HuH-7.5 (cell line): ENCODE measurements at regions not wholly inside any gene's neighbourhood (a gene's known extent, or its start where the extent isn't known, plus 50 kb on each side); places are given as distances from the start of the nearest gene placed in this dataset.
"Not testable (repeated sequence)": the region's sequence is repeated elsewhere in the genome, so short reads cannot be mapped to it uniquely, and the experiment has no call there.

Experiments used
- DNase-seq: peaks from one replicate; pipeline ENCODE4 v3.0.0; 2011; ENCODE audit warnings: low spot score

DNA sequence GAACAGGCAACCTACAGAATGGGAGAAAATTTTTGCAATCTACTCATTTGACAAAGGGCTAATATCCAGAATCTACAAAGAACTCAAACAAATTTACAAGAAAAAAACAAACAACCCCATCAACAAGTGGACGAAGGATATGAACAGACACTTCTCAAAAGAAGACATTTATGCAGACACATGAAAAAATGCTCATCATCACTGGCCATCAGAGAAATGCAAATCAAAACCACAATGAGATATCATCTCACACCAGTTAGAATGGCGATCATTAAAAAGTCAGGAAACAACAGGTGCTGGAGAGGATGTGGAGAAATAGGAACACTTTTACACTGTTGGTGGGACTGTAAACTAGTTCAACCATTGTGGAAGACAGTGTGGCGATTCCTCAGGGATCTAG lies 725.6 kb downstream of the MATN1 start:
- DNase-seq = not testable (repeated sequence)

DNA sequence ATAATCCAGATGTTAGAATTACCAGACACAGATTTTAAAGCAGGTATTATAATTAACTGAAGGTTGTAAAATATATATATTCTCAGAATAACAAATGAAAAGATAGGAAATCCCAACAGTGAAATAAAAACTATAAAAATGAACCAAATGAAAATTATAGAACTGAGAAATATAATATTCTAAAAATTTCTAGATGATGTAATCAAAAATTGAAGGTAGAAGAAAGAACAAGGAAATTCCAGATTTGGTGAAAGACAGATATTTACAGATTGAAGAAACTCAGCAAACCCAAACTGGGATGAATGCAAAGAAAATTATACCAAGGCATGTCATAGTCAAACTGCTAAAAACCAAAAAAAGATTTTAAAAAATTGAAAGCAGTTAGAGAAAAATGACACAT lies 729.4 kb downstream of the MATN1 start:
- no peak for DNase-seq

DNA sequence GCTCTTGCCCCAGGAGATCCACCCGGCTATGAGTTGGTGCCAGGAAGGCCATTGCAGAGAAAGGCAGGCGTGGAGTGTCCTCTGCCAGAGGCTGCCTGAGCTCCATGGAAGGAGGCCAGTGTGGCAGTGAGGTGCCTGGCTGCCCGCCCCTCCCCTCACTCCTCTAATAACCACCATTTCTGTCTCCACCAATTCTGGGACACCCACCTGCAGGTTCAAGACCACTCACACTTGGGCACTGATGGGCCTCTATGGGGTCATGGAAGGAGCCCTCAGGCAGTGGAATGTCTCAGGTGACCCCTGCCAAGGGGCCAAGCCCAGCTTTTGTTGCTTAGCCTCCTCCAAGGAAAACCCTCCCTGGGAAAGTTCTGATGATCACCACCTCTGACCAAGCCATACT lies 731.6 kb downstream of the MATN1 start:
- no peak for DNase-seq

DNA sequence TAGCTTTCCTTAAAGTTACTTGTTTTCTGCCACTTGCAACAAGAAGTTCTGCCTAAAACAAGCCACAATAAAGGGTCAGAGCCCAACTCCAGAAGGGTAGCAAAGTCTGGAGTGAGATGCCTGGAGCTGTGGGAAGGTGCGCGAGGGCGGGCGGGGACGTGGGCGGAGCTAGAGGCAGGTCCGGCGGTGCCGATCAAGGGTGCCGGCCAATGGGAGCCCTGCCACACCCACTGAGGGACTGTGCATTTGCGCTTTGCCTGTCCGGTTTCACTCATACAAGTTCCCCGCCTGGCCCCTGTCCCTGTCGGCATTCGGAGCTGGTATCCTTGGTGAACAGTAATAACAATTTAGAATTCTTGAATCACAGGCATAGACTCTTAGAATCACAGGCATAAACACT lies 732.4 kb downstream of the MATN1 start:
- DNase-seq = no peak

DNA sequence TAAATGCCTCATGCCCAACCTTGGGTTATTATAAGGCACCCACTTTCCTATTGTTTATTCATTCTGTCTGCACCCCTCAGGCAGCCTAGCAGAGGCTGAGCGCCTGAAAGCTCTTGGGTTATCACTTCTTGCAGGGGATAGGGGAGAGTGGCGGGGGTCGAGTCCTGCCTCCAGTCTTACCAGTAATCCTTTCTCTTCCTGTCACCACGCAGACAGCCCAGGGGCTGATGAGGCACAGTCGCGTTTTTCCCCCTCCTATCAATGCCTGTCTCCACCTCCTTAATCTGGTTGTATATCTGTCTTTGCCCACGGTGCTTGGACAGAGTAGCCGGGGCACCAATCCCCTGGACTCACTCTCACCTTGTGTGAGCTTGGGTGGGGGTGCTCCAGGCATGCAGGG lies 733.1 kb downstream of the MATN1 start:
- DNase-seq = no peak

DNA sequence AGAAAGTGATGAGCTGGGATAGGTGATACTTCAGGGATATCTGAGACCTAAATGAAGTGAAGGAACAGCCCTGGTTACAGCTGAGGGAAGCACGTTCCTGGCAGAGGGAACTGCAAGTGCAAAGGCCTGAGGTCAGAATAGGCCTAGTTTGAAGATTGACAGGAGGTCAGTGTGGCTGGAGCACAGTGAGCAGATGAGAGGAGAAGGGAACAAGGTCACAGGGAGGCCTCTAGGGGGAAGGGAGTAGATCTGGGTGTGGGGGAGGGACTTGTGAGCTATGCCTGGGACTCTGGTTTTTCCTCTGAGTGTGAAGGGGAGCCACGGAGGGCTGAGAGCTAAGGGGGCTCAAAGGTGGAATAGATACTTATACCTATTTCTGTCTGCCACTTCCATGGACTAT lies 736.4 kb downstream of the MATN1 start:
- DNase-seq = no peak

DNA sequence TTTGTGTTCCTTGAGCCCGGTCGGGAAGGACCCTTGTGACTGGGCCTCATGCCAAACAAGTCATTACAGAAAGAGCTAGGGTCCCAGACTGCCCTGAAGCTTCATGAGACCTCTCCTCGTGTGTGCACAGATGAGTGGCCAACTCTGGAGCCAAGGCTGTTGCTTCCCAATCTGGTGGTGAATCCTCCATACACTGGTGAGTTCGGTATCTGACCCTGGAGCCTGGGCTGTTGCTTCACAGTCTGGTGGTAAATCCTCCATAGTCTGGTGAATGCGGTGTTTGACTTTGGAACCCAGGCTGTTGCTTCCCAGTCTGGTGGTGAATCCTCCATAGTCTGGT lies 737.8 kb downstream of the MATN1 start:
- DNase-seq = no peak

DNA sequence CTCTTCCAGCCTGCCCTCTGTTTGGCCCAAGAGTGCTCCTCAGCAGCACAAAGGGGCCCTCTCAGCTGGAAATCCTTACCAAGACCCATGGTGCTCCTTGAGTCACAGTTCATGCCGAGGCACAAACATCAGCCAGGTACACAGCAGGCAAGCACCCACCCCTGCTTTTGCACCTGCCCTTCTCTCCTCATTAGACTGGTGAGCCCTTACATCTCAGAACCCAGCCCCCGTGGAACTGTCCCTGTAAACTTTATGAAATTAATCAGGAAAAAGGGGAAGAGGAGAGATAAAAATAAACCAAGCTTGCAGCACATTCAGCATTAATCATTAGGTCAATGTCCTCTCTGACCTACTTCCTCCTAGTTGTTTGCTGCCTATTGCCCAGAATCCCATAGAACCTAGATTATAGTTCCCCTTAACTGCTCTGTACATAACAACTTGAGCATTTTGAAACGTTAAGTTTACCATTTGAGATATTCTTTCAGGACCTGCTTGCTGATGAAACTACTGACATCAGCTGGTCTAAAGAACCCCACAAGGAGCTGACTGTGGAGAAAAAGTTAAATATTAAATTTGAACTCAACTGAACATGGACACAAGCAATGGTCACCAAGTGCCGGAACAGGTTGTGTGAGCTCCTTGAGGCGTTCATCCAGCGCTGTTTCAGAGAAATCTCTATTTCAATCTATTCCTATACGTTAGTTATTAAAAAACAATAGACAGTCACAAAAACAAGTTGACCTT lies 738.4 kb downstream of the MATN1 start:
- DNase-seq = no peak

DNA sequence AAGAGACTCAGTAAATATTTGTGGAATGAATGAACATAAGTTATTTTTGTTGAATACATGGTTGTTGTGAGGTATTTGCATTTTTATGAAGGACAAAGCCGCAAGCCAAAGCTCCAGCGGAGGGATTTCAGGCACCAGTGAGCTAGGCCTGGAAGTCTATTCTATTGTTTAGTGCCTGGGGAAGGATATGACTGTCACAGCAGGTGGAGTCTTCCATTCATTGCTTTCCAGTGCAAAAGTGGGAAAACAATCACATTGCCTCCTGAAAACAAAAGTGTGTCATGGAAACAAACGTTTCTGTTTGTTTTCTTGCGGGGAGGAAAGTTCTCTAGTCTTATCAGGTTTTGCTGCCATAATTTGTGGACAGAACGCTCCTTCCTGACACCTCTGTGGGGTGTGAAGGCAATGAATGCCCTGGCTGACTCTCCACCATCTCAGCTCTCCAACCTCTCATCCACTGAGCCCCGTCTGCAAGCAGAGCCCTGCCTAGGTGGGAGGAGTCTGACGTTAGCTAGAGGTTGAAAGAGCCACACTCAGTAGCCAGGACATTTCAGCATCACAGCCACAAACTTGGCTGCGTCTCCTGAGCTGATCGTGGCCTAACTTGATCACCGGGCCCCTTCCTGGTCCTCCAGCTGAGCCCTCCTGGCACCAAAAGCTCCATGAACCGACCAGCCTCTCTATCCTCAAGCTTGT lies 739.1 kb downstream of the MATN1 start:
- no peak for DNase-seq

DNA sequence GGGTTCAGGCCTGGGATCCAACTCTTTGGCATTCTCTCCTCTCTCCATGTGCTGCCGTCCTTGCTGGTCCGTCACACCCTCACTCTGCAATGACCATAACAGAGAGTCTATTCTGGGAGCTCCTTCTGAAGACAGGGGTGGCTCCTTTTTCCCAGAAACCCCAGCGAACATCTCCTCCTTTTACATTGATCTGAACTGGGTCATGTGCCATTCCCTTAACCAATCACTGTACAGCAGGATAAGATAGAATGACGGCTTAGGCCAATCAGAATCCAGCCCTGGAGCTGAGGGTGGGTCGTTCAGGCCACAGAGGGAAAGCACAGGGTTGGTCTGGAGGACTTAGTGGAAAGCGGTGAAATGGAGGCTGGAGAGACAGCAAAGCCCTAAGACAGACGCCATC lies 740.1 kb downstream of the MATN1 start:
- no peak for DNase-seq

DNA sequence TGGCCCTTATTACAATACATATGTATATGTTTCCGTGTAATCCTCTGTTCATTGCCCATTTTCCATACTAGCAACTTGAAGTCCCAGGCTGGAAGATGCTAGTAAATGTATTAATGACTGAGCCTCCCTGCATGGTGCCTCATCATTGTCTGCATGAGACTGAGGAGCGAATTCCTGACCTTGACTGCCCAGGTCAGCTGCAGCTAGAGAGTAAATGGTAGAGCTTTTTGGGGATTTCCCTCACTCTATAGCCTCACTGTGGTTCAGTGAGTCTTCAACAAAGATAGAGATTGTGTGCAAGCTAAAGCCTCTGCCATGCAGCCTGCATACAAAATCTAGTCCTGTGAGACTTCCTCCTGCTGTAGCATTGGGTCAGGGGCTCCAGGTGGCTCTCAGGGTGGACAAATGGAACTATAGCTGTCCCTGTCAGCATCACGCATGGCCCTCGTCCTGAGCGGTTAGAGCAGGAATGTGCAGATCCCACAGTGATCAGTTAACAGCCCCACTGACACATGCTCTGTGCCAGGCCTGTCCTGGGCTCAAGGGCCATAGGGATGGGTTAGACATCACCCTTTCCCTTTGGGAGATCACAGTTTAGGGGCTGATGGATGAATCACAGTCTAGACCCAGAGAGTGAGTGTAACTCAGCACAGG lies 741.7 kb downstream of the MATN1 start:
- DNase-seq = no peak

DNA sequence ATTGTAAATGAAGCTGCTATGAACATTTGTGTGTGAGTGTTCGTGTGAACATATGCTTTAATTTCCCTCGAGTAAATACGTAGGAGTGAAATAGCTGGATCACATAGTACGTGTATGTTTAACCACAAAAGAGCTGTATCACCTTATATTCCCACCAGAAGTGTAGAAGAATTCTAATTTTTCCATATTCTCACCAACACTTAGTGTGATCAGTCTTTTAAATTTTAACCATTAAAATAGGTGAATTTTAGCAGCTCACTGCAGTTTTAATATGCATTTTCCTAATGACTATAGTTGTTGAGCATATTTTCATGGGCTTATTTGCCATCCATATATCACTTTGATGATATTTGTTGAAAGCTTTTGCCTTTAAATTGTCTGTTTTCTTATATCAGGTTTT lies 741.2 kb downstream of the PTPRU start:
- DNase-seq = no peak

DNA sequence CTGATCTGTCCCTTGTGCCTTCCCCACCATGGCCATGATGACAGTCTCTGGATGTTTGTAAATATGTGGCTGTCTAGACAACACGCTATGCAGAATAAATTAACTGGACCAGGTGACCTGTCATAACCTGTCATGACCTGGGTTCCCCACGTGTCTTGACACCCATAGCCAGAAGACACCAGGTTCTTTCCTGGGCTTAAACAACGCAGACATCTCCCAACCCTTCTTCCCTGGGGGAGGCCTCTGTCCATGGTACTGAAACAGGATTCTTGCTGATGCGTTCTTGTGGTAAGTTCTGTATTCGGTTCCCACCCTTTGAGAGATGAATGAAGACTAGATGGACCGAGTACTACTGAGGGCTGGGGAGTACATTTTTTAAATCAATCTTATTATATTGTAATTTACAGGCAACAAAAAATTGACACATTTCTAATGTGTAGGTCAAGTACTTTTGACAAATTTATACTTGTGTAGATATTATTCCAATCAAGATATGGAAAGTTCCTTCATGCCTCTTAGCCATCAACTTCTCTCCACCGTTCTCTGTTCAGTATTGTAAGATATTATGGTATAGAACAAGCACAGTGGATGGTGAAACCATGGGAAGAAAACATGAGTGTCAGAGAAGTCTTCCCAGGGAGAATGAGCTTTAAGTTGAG lies 738.8 kb downstream of the PTPRU start:
- no peak for DNase-seq

DNA sequence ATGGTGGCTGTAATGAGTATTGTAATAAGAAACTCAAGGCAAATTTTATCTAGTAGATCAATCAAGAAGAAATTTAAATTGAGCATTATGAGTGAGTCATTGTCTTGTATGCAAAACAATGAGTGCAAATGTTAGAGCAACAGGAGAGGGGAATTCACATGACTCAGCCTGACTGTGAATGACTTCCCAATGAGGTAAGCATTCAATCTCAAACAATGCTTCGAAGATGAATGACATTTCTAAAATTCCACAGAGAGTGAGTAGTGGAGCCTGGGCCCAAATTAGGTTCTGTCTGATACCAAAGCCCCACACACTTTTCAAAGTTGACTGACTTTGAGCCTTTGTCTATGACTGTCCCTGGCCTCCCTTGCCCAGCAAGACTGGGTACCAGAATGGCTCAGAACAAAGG lies 738.0 kb downstream of the PTPRU start:
- DNase-seq = no peak

DNA sequence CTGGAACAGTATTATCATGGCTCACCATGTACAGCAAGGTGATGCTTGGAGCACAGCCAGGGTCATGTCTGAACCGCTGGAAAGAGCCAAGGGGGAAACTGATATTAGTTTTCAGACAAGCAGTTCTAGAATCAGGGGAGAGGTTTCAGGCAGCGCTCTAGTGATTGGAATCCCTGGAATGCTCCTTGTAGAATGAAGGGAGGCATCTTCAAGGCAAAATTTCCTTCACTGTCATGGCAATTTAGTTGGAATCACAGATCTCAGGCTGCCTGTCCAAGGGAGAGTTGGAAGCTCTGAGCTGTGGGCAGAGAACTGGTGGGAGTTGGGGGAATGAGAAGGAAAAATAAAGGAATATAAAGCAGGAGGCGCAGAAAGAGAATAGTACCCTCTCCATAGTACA lies 737.1 kb downstream of the PTPRU start:
- no peak for DNase-seq

DNA sequence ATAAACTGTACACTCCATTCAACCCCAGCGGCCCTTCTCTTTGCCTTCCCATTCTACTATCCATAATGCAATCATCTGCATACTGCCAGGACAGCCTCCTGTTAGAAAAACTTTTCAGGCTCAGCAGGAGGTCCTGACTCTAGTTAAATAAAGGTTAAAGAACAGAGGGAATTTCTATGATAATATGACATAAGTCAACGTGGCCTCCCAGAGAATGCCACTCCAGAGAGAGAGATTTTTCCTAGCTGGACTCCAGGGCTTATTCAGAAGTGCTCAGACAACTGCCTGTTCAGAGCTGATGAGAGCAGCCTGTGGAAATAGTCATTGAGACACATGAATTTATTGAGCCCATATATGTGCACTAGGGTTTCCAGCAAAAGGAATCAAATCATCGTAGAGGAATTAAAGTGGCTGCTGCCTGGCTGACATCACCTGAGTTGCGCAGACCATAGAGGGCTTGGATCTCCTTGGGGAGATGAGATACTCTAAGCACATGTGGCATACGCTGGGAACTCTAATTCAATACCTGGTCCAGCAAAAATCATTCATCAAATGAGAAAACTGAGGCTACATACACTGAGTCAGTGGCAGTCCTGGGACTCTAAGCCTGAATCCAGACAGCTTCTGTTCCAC lies 736.2 kb downstream of the PTPRU start:
- DNase-seq = no peak

DNA sequence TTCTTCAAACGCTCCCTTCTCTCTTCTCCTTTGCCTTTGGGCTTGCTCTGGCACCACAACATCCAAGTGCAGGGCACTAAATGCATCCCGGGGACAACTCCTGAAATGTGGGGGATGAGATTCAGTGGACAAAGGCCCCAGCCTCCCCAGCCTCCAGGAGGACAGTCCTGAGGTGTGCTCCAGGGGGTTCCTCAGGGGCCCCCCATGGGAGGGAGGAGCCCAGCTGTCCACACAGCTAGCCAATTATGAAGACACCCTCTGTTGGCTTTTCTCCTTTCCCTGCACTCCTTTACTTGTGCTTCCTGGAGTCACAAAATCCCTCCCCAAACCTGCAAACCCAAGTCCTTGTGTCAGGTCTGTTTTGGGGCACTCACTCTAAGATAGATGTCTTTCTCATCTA lies 735.4 kb downstream of the PTPRU start:
- DNase-seq = no peak

DNA sequence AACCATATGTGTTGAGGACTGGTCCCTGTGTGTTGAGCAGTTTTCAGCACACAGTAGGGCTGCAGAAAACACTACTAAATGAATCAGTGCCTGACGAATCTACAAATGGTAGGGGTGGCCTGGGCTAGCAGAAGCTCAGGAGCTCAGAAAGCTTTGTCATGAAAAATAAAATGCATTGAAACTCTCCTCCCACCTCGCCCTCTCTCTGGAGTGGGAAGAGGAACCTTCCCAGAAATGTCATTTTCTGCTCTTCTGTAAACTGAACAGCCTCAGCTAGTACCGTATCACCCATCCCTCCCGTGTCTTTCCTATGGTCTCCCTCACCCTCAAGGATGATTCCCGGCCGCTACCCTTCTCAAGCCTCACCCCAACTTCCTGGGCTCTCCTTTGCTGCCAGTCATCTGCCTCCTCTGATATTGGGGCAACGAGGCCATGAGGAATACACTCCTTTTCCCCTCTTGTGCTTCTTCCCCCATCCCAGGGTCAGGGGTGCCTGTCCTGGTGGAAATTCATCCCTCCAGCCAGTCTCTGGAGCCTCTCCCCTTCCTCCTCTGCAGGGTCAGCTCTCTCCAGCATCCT lies 734.5 kb downstream of the PTPRU start:
- no peak for DNase-seq

DNA sequence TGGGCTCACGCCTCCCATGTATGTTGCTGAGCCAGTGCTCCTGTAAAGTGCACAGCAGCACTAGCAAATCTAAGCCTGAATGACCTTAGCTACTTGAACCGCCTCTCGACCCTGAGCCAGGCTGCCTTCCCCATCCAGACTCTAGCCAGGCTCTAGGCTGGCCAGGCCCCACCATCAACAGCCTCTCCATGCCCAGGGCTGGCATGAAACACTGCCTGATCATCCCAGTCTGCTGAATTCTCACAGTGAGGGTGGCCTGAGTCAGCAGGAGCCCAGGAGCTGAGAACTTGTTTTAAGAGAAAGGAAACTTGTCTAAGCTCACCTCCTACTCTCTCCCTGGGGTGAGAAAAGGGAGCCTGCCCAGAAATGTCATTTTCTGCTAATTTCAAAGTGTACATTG lies 733.3 kb downstream of the PTPRU start:
- no peak for DNase-seq

DNA sequence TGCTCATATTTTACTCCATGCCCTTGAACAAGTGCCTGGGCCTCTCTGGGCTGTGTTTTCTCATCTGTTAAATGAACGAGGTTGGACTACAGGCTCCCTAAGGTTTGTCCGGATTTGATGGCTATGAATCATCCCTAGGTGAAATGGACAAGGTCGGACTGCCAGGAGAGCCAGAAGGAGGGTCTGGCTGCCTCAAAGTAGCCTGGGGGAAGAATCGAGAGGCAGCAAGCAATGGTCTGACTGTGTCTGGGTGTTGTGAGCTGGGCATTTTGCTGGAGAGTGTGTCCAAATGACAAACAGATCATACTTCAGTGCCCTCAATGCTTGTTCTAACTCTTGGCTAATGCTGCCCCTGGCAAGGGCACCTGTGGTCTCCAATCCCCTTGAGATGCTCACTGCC lies 730.9 kb downstream of the PTPRU start:
- no peak for DNase-seq

DNA sequence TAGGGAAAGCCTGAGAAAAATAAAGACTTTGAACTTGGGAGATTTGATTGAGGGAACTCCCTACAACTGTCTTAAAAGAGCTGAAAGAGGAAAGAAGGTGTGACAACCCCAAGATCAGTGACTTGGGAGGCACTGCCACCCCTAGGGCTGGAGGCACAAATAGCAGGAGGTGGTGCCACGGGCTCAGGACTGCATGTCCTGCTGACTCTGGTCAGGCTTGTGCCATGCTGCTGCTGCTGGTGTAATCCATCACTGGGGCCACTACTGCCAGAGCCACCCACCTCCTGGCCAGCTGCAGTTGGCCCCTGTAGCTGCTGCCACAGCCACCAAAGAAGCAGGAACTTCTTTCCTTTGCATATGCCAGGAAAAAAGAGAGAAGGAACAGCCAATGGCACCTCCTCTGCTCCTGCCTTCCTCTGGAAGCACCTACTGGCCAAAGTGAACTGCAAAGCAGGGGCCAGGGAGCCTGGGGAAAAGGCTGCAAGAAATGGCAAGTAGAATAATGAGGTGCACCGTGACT lies 730.3 kb downstream of the PTPRU start:
- no peak for DNase-seq
